HCT116 (cell line): ENCODE measurements at regions not wholly inside any gene's neighbourhood (a gene's known extent, or its start where the extent isn't known, plus 50 kb on each side); places are given as distances from the start of the nearest gene placed in this dataset.

Experiments used
- CTCF ChIP-seq, 3 experiments: fragments of 200-600 bp in 1 of 3; sonication (generic) in 1 of 3; IDR thresholded peaks in 2 of 3; conservative IDR thresholded peaks in 1 of 3; 2 replicates each; pipeline ENCODE4 v1.5.1; 2012 to 2017; ENCODE audit warnings: low read depth in 2 of 3, low read length in 2 of 3, antibody characterized with exemption in 1 of 3, borderline replicate concordance in 1 of 3, control low read depth in 1 of 3, mild to moderate bottlenecking in 1 of 3, mixed read lengths in 1 of 3, mixed run types in 1 of 3, moderate library complexity in 1 of 3; ENCODE audit not compliant: insufficient read depth in 1 of 3
- POLR2A ChIP-seq: IDR thresholded peaks from 2 replicates; pipeline ENCODE4 v1.7.0; 2011; ENCODE audit warnings: borderline replicate concordance; ENCODE audit not compliant: insufficient read depth, insufficient read length; ENCODE audit errors: extremely low read depth
- YY1 ChIP-seq: IDR thresholded peaks from 2 replicates; pipeline ENCODE4 v1.6.1; 2011; ENCODE audit warnings: low read length, low read depth, moderate library complexity, mild to moderate bottlenecking; ENCODE audit not compliant: insufficient replicate concordance; ENCODE audit errors: extremely low read depth

GRCh38 chr14:85154714-85155113 lies 375.2 kb upstream of the FLRT2 start:
- TF ChIP-seq CTCF (IDR thresholded peaks at IDR 0.05 in 2 of 3, conservative IDR thresholded peaks at IDR 0.05 in 1 of 3; ENCODE audit: borderline replicate concordance in 1 of 3, insufficient read depth in 1 of 3, low read depth in 2 of 3, low read length in 2 of 3), result no peak
- TF ChIP-seq YY1, result no peak
- no peak for TF ChIP-seq POLR2A
